Tibial nerve (tissue), 4 donors: ENCODE measurements at regions not wholly inside any gene's neighbourhood (a gene's known extent, or its start where the extent isn't known, plus 50 kb on each side); places are given as distances from the start of the nearest gene placed in this dataset.

Experiments
- EP300 ChIP-seq, 2 donors: sonication (generic); formaldehyde crosslinking; IDR thresholded peaks; one replicate each; pipeline ENCODE4 v1.6.1; 2017; ENCODE audit warnings: antibody characterized with exemption in 2 of 2, mild to moderate bottlenecking in 1 of 2
- POLR2A ChIP-seq, 2 donors: fragments of 450-650 bp; IDR thresholded peaks; one replicate each; pipeline ENCODE4 v1.6.1; 2017; ENCODE audit warnings: antibody characterized with exemption in 2 of 2, mild to moderate bottlenecking in 2 of 2, moderate library complexity in 2 of 2
- TF ChIP-seq, protein P1 (sequence below), 5 experiments: fragments of 200-600 bp in 3 of 5; fragments of 450-650 bp in 2 of 5; sonication (generic) in 3 of 5; IDR thresholded peaks; one replicate each; pipeline ENCODE4 v1.5.1; 2016 to 2019; ENCODE audit warnings: antibody characterized with exemption in 5 of 5, mild to moderate bottlenecking in 3 of 5, moderate library complexity in 2 of 5

DNA sequence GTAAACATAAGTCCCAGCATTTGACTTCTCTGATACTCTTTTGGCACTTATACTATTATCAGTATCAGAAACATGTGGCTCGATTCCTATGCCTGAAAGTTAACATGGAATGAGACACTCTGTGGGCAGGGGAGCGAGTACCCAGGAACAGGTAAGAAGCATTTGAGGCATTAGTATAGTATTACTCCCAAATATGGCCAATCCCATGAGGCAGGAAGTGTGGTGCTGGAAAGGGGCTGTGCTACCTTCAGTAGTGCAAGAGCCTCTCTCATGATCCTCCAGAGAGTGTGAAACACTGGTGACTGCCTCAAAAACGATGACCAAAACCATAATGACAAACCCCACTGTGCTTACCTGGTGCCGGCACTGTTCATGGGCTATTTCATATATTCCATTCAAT is 415.1 kb downstream of the SOX11 start:
- TF ChIP-seq POLR2A (IDR thresholded peaks at IDR 0.05): no peak
- TF ChIP-seq, protein P1, sequence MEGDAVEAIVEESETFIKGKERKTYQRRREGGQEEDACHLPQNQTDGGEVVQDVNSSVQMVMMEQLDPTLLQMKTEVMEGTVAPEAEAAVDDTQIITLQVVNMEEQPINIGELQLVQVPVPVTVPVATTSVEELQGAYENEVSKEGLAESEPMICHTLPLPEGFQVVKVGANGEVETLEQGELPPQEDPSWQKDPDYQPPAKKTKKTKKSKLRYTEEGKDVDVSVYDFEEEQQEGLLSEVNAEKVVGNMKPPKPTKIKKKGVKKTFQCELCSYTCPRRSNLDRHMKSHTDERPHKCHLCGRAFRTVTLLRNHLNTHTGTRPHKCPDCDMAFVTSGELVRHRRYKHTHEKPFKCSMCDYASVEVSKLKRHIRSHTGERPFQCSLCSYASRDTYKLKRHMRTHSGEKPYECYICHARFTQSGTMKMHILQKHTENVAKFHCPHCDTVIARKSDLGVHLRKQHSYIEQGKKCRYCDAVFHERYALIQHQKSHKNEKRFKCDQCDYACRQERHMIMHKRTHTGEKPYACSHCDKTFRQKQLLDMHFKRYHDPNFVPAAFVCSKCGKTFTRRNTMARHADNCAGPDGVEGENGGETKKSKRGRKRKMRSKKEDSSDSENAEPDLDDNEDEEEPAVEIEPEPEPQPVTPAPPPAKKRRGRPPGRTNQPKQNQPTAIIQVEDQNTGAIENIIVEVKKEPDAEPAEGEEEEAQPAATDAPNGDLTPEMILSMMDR (IDR thresholded peaks at IDR 0.05): no peak
- TF ChIP-seq EP300 (IDR thresholded peaks at IDR 0.05): no peak
